ENCODE measurements at regions not wholly inside any gene's neighbourhood (a gene's known extent, or its start where the extent isn't known, plus 50 kb on each side); places are given as distances from the start of the nearest gene placed in this dataset.

GRCh38 chr11:119545978-119546915 is 123.3 kb upstream of the THY1 start:
- no peak for DNase-seq

DNA sequence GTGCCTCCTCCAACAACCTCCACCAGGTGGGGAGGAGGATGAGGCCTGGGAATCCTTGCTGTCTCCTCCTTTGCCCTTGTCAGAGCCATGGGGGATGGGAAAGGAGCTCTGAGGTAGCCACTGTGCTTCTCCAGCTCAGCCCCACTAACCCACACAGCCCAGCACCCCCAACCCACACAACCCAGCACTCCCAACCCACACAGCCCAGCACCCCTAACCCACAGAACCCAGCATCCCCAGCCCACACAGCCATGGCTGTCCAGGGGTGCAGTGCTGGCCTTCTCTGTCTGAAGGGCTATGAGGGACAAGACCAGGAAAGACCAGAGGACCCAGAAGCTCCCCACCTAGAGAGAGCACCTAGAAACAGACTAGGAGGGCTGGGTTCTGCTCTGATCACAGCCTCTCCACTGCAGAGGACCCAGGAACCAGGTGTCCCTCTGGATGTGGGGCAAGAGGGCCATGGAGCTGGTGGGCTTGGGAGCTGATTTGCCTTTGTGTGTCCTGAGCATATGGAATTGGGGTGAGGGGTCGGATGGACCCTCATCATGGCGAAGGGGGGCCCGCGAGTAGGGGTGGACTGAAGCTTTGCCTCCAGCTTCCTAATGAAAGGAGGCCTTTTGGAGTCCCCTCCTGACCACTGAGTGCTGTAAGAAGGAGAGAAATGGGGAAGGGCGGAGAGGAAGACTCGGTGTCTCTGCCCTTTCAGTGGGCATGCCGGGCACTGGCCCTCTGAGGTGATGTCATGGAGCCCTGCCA is 117.6 kb upstream of the THY1 start:
- DNase-seq, result no peak

DNA sequence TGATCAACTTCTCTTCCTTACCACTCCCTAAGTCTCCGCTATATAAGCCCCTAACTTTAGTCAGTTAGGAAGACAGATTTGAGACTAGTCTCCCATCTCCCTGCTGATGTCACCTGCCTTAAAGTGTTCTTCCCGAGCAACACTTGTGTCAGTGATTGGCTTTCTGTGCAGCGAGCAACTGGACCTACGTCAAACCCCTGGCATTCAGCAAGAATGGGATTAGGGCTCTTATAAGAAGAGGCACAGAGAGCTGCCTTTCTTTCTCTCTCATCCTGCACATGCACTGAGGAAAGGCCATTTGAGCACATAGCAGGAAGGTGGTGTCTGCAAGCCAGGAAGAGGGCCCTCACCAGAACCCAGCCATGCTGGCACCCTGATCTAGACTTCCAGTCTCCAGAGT is 116.6 kb upstream of the THY1 start:
- DNase-seq, result no peak

DNA sequence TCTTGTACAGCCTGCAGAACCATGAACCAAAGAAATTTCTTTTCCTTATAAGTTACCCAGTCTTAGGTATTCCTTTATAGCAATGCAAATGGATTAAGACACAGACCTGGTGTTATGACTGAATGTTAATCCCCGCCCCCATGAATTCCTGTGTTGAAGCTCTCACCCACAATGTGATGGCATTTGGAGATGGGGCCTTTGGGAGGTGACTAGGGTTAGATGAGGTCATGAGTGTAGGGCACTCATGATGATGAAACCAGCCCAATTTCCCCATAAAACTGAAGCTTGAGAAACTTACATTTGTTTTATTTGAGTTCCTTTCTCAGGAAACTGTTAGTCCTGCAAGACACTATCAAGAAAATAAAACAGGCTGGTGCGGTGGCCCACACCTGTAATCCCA is 115.8 kb upstream of the THY1 start:
- DNase-seq, result no peak

GRCh38 chr11:119537306-119538253 is 114.6 kb upstream of the THY1 start:
- peak in 1 of 3 experiments; percentile 9 for DNase-seq

GRCh38 chr11:119536801-119537200 is 113.8 kb upstream of the THY1 start:
- DNase-seq, result no peak

DNA sequence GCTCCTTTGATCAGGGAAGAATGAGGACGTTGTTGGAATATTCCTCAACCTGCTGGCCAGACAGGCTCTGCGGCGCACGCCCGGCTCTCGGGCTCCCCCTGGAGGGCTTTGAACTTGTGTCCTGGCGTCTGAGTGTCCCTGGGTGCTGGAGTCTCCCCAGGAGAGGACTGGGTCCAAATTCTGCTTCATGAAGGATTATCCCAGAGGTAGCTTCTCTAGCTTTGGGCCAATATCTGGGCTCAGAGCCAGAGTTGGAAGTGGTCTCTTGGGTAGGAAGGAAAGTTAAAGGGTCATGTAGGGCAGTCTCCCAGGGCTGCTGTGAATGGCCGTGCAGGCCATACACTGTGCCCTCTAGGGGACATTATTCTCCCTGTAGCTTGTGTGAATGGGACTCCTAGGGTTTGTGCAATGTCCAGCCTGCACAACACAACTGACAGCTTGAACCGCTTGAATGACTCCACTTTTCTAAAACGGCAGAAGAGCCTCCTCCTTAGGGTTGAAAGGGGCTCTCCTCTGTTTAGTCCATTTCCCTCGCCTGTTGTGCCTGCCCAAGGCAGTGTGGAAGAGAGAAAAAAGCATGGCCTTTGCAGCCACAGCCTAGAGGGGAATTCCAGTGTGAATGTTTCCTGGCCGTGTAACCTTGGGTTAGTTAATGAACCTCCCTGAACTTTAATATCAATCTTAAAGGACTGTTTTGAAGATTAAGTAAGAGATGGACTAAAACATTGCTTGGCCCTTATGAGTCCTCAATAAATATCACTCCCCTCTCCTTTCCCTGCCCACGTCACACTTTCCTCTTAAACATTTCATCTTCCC is 111.2 kb upstream of the THY1 start:
- DNase-seq, result peak; percentile 73 to 88 (median 76)

GRCh38 chr11:119533462-119533861 is 110.5 kb upstream of the THY1 start:
- no peak for DNase-seq

DNA sequence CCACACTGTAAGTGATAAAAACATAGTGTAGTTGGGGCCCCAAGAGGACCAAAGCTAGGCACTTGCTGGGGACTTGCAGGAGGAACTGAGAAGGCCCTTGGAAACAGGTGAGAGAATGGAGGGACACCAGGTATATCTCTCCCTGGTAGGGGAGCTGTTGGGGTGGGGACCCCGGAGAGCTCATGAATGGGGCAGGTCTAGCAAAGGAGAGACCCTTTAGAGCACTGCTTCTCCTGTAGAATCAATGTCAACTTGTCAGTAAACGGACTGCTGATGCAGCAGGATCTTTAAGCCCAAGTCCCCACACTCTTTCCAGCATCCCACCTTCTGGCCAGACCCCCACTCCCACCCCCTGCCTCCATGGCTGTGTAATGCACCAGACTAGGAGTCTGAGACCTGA is 109.6 kb upstream of the THY1 start:
- DNase-seq, result no peak

- DNase-seq, result no peak
These were observed 108.7 kb upstream of the THY1 start for GRCh38 chr11:119531623-119532022.

DNA sequence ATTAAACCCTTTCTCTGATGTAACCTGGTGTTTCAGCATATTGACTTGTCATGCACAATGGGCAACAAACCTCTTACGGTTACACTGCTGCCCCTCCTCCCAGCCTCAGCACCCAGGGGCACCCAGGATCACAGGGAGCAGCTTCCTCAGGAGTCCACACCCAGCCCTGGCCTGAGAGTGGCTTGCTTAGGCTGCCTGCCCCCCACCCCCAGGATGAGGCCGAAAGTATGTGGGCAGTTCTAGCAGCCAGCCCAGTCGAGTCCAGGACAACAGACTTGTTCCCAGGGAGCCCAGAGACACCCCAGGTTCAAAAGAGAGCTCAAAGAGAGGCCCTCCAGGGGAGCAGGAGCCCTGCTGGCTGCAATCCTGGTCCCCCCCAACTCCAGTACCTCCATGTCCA is 108.1 kb upstream of the THY1 start:
- no peak for DNase-seq

DNA sequence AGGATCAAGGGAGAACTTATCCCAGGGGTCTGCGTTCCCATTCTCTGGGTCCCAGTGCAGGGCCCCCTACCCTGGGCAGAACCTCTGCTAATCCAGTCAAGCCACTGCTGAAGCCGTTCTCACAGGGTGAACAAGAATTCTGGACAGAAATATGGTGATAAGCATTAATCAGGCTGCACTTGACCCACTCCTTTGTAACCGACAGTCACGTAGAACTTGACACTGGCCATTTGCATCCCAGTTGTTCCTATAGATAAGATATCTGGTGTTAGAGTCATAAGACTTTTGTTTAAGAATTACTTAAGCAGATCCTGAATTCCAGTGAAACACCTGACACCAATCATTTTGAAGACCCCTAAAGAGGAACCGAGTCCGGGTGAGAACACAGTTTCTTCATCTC is 107.5 kb upstream of the THY1 start:
- DNase-seq, result no peak

DNA sequence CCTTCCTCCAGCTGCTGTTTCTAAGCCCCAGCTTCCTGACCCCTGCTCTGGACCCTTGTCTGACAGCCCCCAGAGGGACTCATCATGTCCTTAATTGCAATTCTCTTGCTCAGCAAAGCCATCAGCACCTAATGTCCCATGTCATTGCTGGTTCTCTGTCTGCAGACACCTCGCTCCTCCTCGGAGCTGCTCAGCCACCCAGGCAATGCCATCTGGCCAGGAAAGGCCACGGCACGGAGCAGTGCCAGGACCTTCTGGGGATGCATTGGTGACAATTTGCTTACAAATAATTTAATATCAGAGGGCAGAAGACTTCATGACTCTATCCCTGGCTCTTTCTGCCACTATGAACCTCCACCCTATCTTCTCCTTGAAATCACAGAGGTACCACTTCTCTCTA is 107.0 kb upstream of the THY1 start:
- no peak for DNase-seq

GRCh38 chr11:119529063-119529845 is 106.3 kb upstream of the THY1 start:
- DNase-seq, result no peak

GRCh38 chr11:119525867-119526196 is 102.9 kb upstream of the THY1 start:
- DNase-seq, result no peak

DNA sequence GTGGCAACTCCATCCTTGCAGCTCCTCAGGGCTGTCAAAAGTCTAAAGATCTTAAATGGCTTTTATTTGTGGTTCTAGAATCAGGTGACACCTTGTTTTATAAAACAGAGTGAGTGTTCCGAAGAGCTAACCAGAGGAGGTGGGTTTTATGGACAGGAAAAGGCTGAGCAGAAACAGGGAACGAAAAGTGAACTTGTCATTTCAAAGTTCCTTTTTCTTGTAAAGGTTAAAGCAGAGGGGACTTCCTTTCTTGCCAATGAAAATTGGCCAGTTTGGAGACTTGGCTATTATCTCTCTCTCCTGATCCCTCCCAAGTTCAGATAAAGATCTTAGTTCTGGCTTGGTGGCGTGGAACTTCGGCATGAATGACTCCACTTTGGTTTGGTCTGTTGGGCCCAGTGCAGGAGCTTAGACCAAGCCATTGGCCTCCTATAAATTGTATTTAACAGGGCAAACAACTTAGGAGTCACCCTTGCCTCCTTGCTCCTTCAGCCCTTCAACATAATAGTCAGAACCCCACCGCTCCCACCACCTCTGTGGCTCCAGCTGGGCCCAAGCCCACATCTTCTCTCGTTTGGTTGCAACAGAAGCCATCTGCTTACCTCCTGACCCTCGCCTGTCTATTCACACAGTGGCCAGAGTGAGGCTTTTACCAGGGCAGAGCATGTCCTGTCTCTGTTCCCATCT is 102.4 kb upstream of the THY1 start:
- DNase-seq, result no peak

DNA sequence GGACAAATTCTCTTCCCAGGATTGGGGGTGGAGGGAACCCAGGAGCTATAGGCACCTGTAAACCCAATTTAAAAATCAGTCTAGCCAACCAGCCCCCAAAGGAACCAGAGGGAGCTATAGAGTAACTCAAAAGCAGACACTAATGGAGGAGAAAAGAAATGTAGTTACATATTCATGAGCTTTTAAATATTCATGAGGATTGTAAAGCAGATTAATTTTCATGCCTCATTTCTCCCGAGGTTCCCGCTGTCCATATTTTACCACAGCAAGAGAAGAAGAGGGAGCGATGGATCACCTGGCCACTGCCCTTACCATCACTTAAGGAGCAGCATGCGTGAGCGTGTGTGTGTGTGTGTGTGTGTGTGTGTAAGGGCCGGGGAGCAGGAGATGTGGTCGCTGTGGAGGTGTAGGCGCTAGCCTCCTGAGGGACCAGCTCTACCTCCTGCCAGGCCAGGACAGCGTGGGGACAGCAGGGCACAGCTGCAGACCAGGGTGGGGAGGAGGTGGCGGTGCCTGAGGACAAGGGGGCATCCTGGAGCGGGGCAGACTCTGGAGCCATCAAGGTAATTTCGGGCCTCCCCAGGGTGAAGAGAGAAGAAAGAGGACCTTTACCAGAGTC is 100.7 kb upstream of the THY1 start:
- no peak for DNase-seq

DNA sequence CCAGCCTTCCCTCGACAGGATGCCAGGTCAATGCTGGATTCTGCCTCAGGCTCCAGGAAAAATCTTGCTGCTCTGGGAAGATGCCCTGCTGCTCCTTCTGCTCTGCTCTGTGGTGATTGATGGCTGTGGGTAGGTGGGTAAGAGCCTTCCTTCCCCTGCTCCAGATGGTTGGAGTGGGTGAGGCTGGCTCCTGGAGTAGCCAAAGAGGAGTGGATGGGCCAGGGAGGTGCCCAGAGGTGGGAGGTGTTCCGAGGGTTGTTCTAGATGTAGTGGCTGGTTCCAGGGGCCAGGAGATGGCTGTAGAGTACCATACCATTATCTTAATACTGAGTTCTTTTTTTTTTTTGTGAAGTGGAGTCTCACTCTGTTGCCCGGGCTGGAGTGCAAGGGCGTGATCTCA is 99.6 kb upstream of the THY1 start:
- DNase-seq, result no peak

GRCh38 chr11:119521551-119521950 is 98.6 kb upstream of the THY1 start:
- no peak for DNase-seq

GRCh38 chr11:119520966-119521365 is 98.0 kb upstream of the THY1 start:
- DNase-seq, result peak; percentile 58 to 86 (median 68)
